ENCODE measurements at regions not wholly inside any gene's neighbourhood (a gene's known extent, or its start where the extent isn't known, plus 50 kb on each side); places are given as distances from the start of the nearest gene placed in this dataset.

DNA sequence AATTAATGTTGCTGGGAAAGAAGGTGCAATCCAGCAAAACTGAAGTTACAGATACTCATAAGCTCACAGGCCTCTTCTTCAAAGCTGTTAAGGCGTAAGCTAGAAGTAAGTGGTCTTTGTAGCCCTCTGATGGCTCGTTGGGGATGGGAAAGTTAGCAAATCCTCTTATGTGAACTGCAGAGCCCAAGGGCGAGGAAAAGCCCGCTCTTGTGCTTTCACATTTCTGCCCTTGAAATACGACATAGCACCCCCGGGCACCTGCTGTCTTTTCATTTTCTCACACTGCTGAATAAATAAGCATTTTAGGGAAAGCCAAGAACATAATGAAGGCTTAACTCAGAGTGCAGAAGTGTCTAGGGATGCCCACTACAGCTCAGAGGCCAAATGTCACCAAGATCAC, 73.1 kb upstream of the SORBS2 start:
- Histone ChIP-seq H3K4me1 (ENCODE audit: control insufficient read depth in 1 of 2, low read depth in 2 of 2) (no peaks in the 10 kb centered on the region), H3K27ac (no peak overlapping the region), H3K27me3 (replicated peaks; ENCODE audit: insufficient read depth) (no peaks in the 10 kb centered on the region), H3K36me3 (no peaks in the 10 kb centered on the region), H3K9me3 (peaks cover 3% of the 10 kb centered on the region), H3K4me3 (no peak overlapping the region)
- DNase-seq (ENCODE audit: low spot score) = no peak
- ATAC-seq (ENCODE audit: insufficient number of reproducible peaks, low FRiP score, low read depth) = no peak
- TF ChIP-seq, protein P1, sequence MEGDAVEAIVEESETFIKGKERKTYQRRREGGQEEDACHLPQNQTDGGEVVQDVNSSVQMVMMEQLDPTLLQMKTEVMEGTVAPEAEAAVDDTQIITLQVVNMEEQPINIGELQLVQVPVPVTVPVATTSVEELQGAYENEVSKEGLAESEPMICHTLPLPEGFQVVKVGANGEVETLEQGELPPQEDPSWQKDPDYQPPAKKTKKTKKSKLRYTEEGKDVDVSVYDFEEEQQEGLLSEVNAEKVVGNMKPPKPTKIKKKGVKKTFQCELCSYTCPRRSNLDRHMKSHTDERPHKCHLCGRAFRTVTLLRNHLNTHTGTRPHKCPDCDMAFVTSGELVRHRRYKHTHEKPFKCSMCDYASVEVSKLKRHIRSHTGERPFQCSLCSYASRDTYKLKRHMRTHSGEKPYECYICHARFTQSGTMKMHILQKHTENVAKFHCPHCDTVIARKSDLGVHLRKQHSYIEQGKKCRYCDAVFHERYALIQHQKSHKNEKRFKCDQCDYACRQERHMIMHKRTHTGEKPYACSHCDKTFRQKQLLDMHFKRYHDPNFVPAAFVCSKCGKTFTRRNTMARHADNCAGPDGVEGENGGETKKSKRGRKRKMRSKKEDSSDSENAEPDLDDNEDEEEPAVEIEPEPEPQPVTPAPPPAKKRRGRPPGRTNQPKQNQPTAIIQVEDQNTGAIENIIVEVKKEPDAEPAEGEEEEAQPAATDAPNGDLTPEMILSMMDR (IDR thresholded peaks at IDR 0.05) = no peak

DNA sequence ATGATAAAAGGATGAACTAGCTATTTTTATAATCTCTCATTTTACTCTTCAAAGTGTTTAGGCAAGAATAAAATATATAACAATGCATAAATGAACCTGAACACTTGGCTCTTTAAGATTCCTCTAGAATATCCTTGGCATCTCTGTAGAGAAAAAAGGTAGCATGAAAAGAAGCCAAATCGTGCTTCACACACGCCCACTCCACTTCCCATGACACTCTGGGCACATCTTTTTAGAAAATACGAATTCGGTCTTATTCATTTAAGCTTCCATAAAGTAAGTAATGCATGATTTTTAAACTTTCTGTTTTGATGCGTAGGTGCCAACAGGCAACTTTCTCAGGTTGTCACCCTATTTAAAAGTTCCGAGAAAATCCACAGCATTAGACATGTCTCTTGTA, 73.6 kb upstream of the SORBS2 start:
- TF ChIP-seq, protein P1 (IDR thresholded peaks at IDR 0.05) = no peak
- DNase-seq (ENCODE audit: low spot score) = no peak
- no peak overlapping the region for H3K4me3 ChIP-seq
- H3K27ac ChIP-seq = no peak overlapping the region
- H3K4me1 ChIP-seq (ENCODE audit: control insufficient read depth in 1 of 2, low read depth in 2 of 2) = no peaks in the 10 kb centered on the region
- ATAC-seq (ENCODE audit: insufficient number of reproducible peaks, low FRiP score, low read depth) = no peak
- no peaks in the 10 kb centered on the region for H3K36me3 ChIP-seq
- no peaks in the 10 kb centered on the region for H3K27me3 ChIP-seq (replicated peaks; ENCODE audit: insufficient read depth)
- peaks cover 3% of the 10 kb centered on the region for H3K9me3 ChIP-seq

DNA sequence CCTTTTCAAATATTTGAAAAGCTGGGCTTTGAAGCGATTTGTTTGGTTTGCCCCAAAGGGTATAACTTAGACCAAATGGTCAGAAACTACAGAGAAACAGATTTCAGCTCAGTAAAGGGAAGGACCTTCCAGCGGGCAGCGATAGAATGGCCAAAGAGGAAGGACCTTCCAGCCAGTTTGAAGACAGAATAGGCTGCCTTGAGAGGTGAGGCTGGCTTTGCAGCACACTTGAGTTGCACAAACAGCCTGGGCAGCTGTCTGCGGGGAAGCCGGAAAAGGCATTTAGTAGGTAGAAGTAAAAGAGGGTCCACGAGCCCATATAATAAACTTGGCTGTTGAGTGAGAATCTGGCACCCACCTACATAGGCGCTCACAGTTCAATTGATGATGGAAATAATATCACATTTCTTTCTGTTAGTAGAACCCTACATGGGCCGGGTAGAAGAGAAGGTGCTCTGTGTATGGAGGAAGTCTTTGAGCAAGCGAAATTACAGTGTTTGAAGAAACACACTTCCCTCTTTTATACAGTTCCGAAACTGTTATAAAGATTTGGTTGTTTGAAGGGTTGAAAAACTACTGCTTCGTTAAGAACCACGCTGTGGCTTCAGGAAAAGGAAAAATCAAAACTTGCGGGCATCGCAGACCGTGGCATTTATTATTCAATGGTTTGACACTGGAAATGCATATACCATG, 75.0 kb upstream of the SORBS2 start:
- DNase-seq (ENCODE audit: low spot score) = no peak
- H3K36me3 ChIP-seq = no peaks in the 10 kb centered on the region

DNA sequence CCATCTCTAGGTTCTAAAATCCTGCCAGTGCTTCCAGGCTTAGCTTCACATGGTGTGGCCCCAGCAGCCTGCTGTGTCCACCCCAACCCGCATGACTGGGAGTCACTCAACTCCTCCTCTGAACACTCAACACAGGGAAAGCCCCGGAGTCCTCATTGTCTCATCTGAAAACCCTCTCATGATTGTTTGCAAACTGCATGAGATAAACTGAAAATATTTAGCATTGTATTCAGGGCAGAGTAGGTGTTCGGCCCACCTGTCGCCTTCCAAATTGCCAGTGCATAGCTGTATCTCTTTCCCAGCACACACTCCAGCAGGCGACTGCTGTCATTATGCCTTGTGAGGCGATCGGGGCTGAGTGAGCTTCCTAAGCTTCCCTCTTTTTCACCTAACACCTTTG, 76.7 kb upstream of the SORBS2 start:
- ATAC-seq (ENCODE audit: insufficient number of reproducible peaks, low FRiP score, low read depth) (no peak), DNase-seq (ENCODE audit: low spot score) (no peak)
- Histone ChIP-seq H3K27me3 (replicated peaks; ENCODE audit: insufficient read depth) (no peaks in the 10 kb centered on the region), H3K9me3 (peaks cover 3% of the 10 kb centered on the region), H3K4me3 (no peak overlapping the region), H3K27ac (no peak overlapping the region), H3K36me3 (no peaks in the 10 kb centered on the region), H3K4me1 (ENCODE audit: control insufficient read depth in 1 of 2, low read depth in 2 of 2) (no peaks in the 10 kb centered on the region)
- TF ChIP-seq, protein P1 (IDR thresholded peaks at IDR 0.05) = no peak

More for the DNA sequence above, 75.0 kb upstream of the SORBS2 start:
- peaks cover 3% of the 10 kb centered on the region for H3K9me3 ChIP-seq
- H3K4me3 ChIP-seq = no peak overlapping the region
- no peaks in the 10 kb centered on the region for H3K4me1 ChIP-seq (ENCODE audit: control insufficient read depth in 1 of 2, low read depth in 2 of 2)
- no peak overlapping the region for H3K27ac ChIP-seq
- TF ChIP-seq, protein P1 (IDR thresholded peaks at IDR 0.05) = no peak
- H3K27me3 ChIP-seq (replicated peaks; ENCODE audit: insufficient read depth) = no peaks in the 10 kb centered on the region
- no peak for ATAC-seq (ENCODE audit: insufficient number of reproducible peaks, low FRiP score, low read depth)

DNA sequence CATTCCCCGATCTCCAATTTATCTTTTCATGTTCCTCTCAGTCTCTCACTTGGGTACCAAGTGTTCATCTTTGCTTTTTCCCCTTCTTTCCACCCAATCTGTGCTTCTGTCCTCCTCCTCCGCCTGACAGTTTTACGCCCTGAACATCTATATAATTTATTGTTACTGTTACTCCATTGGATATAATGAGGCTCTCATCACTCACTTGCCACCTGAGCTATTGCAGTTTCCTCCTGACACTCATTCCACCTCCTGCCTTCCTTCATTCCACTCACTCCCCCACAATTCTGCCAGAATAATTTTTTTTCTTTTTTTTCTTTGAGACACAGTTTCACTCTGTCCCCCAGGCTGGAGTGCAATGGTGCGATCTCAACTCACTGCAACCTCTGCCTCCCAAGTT, 77.6 kb upstream of the SORBS2 start:
- TF ChIP-seq, protein P1 (IDR thresholded peaks at IDR 0.05) = no peak

More for the DNA sequence above, 77.6 kb upstream of the SORBS2 start:
- no peaks in the 10 kb centered on the region for H3K36me3 ChIP-seq
- no peak overlapping the region for H3K27ac ChIP-seq
- DNase-seq (ENCODE audit: low spot score) (no peak), ATAC-seq (ENCODE audit: insufficient number of reproducible peaks, low FRiP score, low read depth) (no peak)
- H3K9me3 ChIP-seq = peaks cover 3% of the 10 kb centered on the region
- H3K4me3 ChIP-seq = no peak overlapping the region
- H3K4me1 ChIP-seq (ENCODE audit: control insufficient read depth in 1 of 2, low read depth in 2 of 2) = no peaks in the 10 kb centered on the region
- no peaks in the 10 kb centered on the region for H3K27me3 ChIP-seq (replicated peaks; ENCODE audit: insufficient read depth)

Measured in thoracic aorta (tissue), 2 donors.